ENCODE measurements at regions not wholly inside any gene's neighbourhood (a gene's known extent, or its start where the extent isn't known, plus 50 kb on each side); places are given as distances from the start of the nearest gene placed in this dataset.
"Not testable (repeated sequence)": the region's sequence is repeated elsewhere in the genome, so short reads cannot be mapped to it uniquely, and the experiment has no call there.

GRCh38 chr16:87196661-87197060 lies 120.5 kb downstream of the C16orf95 start:
- DNase-seq = no peak

GRCh38 chr16:87198328-87198832 lies 118.8 kb downstream of the C16orf95 start:
- no peak for DNase-seq

- DNase-seq = no peak
Measured at GRCh38 chr16:87198881-87199280, 118.3 kb downstream of the C16orf95 start.

GRCh38 chr16:87199379-87199778 lies 117.8 kb downstream of the C16orf95 start:
- DNase-seq = no peak

- DNase-seq = no peak
Measured at GRCh38 chr16:87199901-87200300, 117.3 kb downstream of the C16orf95 start.

- no peak for DNase-seq
Measured at GRCh38 chr16:87200637-87201036, 116.6 kb downstream of the C16orf95 start.

GRCh38 chr16:87201052-87201451 lies 116.1 kb downstream of the C16orf95 start:
- no peak for DNase-seq

- no peak for DNase-seq
Measured at GRCh38 chr16:87201790-87202189, 115.4 kb downstream of the C16orf95 start.

- no peak for DNase-seq
Measured at GRCh38 chr16:87202346-87202745, 114.8 kb downstream of the C16orf95 start.

- no peak for DNase-seq
Measured at GRCh38 chr16:87203060-87203656, 114.0 kb downstream of the C16orf95 start.

GRCh38 chr16:87206646-87207451 lies 110.3 kb downstream of the C16orf95 start:
- no peak for DNase-seq

- DNase-seq = no peak
Measured at GRCh38 chr16:87207509-87207908, 109.7 kb downstream of the C16orf95 start.

GRCh38 chr16:87207965-87208364 lies 109.2 kb downstream of the C16orf95 start:
- no peak for DNase-seq

- DNase-seq = not testable (repeated sequence)
Measured at GRCh38 chr16:87208968-87209367, 108.2 kb downstream of the C16orf95 start.

GRCh38 chr16:87209808-87210512 lies 107.2 kb downstream of the C16orf95 start:
- DNase-seq = no peak

GRCh38 chr16:87210894-87211293 lies 106.3 kb downstream of the C16orf95 start:
- no peak for DNase-seq

- DNase-seq = no peak
Measured at GRCh38 chr16:87212026-87212425, 105.2 kb downstream of the C16orf95 start.

GRCh38 chr16:87213536-87213935 lies 103.7 kb downstream of the C16orf95 start:
- DNase-seq = no peak

GRCh38 chr16:87216148-87216840 lies 100.9 kb downstream of the C16orf95 start:
- no peak for DNase-seq

- no peak for DNase-seq
Measured at GRCh38 chr16:87216841-87217275, 100.3 kb downstream of the C16orf95 start.

GRCh38 chr16:87217802-87218201 lies 99.4 kb downstream of the C16orf95 start:
- DNase-seq = not testable (repeated sequence)

- DNase-seq = no peak
Measured at GRCh38 chr16:87218281-87219055, 98.7 kb downstream of the C16orf95 start.
